ENCODE measurements at regions not wholly inside any gene's neighbourhood (a gene's known extent, or its start where the extent isn't known, plus 50 kb on each side); places are given as distances from the start of the nearest gene placed in this dataset.

GRCh38 chr1:23632479-23633160 is 59.0 kb upstream of the RPL11 start:
- DNase-seq (ENCODE audit: low read depth, low spot score) (no peak), ATAC-seq (no peak)
- in situ Hi-C loops (cut with HindIII; ENCODE audit: low pct_unique_long_range_greater_than_20kb, low sequenced_read_pairs): no loop called here
- Histone ChIP-seq H3K36me3 (ENCODE audit: control insufficient read depth, insufficient read depth, low read length) (no peaks in the 10 kb centered on the region), H3K27ac (ENCODE audit: low read length) (no peak overlapping the region), H3K27me3 (ENCODE audit: control insufficient read depth, insufficient read depth, low read length) (no peaks in the 10 kb centered on the region), H3K9me3 (ENCODE audit: control insufficient read depth, insufficient read depth, low read depth, low read length) (no peaks in the 10 kb centered on the region), H3K4me1 (ENCODE audit: control insufficient read depth, insufficient read depth, low read length) (no peaks in the 10 kb centered on the region; the same call in 1 of the 2 replicates), H3K4me3 (ENCODE audit: low read depth in 2 of 2, low read length in 2 of 2) (no peak overlapping the region)
- ChIA-PET POLR2A (interaction anchor here (0.5 kb wide), 1 partner anchor 10 kb away, joined by 5 read pairs; no protein-coding TSS in a partner anchor), CTCF (no interaction called here)
- BruUV-seq (replicated peaks): no TSS peak
- TF ChIP-seq CTCF (IDR thresholded peaks at IDR 0.05): no peak
- no peak for TF ChIP-seq REST (IDR thresholded peaks at IDR 0.05; ENCODE audit: insufficient read depth in 1 of 2, low read depth in 2 of 2, low read length in 1 of 2)
- TF ChIP-seq SIN3A (IDR thresholded peaks at IDR 0.05; ENCODE audit: borderline replicate concordance, insufficient read depth, low read depth, low read length): no peak
- no peak for TF ChIP-seq POLR2AphosphoS5 (IDR thresholded peaks at IDR 0.05; ENCODE audit: low read depth, low read length)
- no peak for TF ChIP-seq TCF7L2 (IDR thresholded peaks at IDR 0.05; ENCODE audit: low read depth, low read length)
- intact Hi-C loops (cut with micrococcal nuclease; ENCODE audit: unreplicated experiment): no loop called here

DNA sequence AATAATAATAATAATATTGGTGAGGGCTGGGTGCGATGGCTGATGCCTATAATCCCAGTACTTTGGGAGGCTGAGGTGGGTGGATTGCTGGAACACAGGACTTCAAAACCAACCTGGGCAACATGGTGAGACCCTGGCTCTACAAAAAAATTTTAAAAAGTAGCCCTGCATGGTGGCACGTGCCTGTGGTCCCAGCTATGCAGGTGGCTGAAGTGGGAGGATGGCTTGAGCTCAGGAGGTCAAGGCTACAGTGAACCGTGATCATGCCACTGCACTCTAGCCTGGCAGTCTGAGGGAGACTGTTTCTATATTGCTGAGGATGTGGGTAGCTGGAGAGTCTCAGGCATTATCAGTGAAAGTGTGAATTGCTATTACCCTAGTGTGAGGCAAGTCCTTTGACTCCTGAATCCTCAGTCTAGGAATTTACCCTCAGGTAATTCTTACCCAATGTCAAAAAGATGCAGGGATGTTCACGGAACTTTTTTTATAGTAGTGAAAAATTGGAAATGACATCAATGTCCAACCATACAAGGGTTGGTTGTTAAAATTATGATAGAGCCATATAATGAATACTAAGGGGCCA is 61.8 kb upstream of the RPL11 start:
- intact Hi-C loops (cut with micrococcal nuclease; ENCODE audit: unreplicated experiment): no loop called here
- ATAC-seq (no peak), DNase-seq (ENCODE audit: low read depth, low spot score) (no peak)
- no peak for TF ChIP-seq TCF7L2 (IDR thresholded peaks at IDR 0.05; ENCODE audit: low read depth, low read length)
- no peak for TF ChIP-seq SIN3A (IDR thresholded peaks at IDR 0.05; ENCODE audit: borderline replicate concordance, insufficient read depth, low read depth, low read length)
- H3K4me3 ChIP-seq (ENCODE audit: low read depth in 2 of 2, low read length in 2 of 2): no peak overlapping the region
- no peaks in the 10 kb centered on the region for H3K36me3 ChIP-seq (ENCODE audit: control insufficient read depth, insufficient read depth, low read length)
- no peaks in the 10 kb centered on the region for H3K4me1 ChIP-seq (ENCODE audit: control insufficient read depth, insufficient read depth, low read length)
- CTCF ChIA-PET: interaction anchor here (0.7 kb wide), 1 partner anchor 59 kb away, joined by 3 read pairs; no protein-coding TSS in a partner anchor
- in situ Hi-C loops (cut with HindIII; ENCODE audit: low pct_unique_long_range_greater_than_20kb, low sequenced_read_pairs): no loop called here
- POLR2A ChIA-PET: no interaction called here
- H3K9me3 ChIP-seq (ENCODE audit: control insufficient read depth, insufficient read depth, low read depth, low read length): no peaks in the 10 kb centered on the region
- H3K27ac ChIP-seq (ENCODE audit: low read length): no peak overlapping the region
- H3K27me3 ChIP-seq (ENCODE audit: control insufficient read depth, insufficient read depth, low read length): no peaks in the 10 kb centered on the region
- no TSS peak for BruUV-seq (replicated peaks)

- no peaks in the 10 kb centered on the region for H3K36me3 ChIP-seq (ENCODE audit: control insufficient read depth, insufficient read depth, low read length)
Measured at GRCh38 chr1:23628951-23629387, 62.6 kb upstream of the RPL11 start.

More at GRCh38 chr1:23628951-23629387, 62.6 kb upstream of the RPL11 start:
- CTCF ChIA-PET: no interaction called here
- Histone ChIP-seq H3K9me3 (ENCODE audit: control insufficient read depth, insufficient read depth, low read depth, low read length) (no peaks in the 10 kb centered on the region), H3K4me1 (ENCODE audit: control insufficient read depth, insufficient read depth, low read length) (no peaks in the 10 kb centered on the region), H3K4me3 (ENCODE audit: low read depth in 2 of 2, low read length in 2 of 2) (no peak overlapping the region), H3K27me3 (ENCODE audit: control insufficient read depth, insufficient read depth, low read length) (no peaks in the 10 kb centered on the region), H3K27ac (ENCODE audit: low read length) (no peak overlapping the region)
- DNase-seq (ENCODE audit: low read depth, low spot score) (no peak), ATAC-seq (no peak)
- BruUV-seq (replicated peaks): no TSS peak
- POLR2A ChIA-PET: no interaction called here
- in situ Hi-C loops (cut with HindIII; ENCODE audit: low pct_unique_long_range_greater_than_20kb, low sequenced_read_pairs) (no loop called here), intact Hi-C loops (cut with micrococcal nuclease; ENCODE audit: unreplicated experiment) (no loop called here)
- TF ChIP-seq TCF7L2 (IDR thresholded peaks at IDR 0.05; ENCODE audit: low read depth, low read length): no peak
- no peak for TF ChIP-seq SIN3A (IDR thresholded peaks at IDR 0.05; ENCODE audit: borderline replicate concordance, insufficient read depth, low read depth, low read length)
- TF ChIP-seq POLR2AphosphoS5 (IDR thresholded peaks at IDR 0.05; ENCODE audit: low read depth, low read length): no peak
- no peak for TF ChIP-seq CTCF (IDR thresholded peaks at IDR 0.05)
- no peak for TF ChIP-seq REST (IDR thresholded peaks at IDR 0.05; ENCODE audit: insufficient read depth in 1 of 2, low read depth in 2 of 2, low read length in 1 of 2)
